ENCODE measurements at regions not wholly inside any gene's neighbourhood (a gene's known extent, or its start where the extent isn't known, plus 50 kb on each side); places are given as distances from the start of the nearest gene placed in this dataset.

DNA sequence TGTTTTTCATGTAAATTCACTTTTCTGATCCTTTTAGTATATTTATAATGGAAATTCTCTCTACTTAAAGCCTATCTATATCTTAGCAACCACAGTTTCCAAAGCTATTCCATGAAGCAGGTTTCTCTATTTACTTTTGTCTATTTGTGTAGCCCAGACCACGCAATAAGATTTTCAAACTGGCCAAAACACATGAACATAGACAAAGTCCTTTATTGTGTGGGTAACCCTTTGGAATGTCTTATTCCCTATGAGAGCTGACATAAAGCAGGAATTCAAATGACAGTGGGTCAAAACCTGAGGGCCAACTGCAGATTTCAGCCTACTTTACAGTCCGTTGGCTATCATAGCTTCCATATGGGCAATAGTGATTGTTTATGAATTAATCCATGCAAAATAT lies 252.6 kb downstream of the LTN1 start:
- TF ChIP-seq POLR2A (IDR thresholded peaks at IDR 0.05) = no peak
- TF ChIP-seq, protein P1, sequence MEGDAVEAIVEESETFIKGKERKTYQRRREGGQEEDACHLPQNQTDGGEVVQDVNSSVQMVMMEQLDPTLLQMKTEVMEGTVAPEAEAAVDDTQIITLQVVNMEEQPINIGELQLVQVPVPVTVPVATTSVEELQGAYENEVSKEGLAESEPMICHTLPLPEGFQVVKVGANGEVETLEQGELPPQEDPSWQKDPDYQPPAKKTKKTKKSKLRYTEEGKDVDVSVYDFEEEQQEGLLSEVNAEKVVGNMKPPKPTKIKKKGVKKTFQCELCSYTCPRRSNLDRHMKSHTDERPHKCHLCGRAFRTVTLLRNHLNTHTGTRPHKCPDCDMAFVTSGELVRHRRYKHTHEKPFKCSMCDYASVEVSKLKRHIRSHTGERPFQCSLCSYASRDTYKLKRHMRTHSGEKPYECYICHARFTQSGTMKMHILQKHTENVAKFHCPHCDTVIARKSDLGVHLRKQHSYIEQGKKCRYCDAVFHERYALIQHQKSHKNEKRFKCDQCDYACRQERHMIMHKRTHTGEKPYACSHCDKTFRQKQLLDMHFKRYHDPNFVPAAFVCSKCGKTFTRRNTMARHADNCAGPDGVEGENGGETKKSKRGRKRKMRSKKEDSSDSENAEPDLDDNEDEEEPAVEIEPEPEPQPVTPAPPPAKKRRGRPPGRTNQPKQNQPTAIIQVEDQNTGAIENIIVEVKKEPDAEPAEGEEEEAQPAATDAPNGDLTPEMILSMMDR (IDR thresholded peaks at IDR 0.05) = no peak
